SK-N-SH treated with all-trans-retinoic acid at 6 μM for 48 hours (cell line): ENCODE measurements at regions not wholly inside any gene's neighbourhood (a gene's known extent, or its start where the extent isn't known, plus 50 kb on each side); places are given as distances from the start of the nearest gene placed in this dataset.
"Not testable (repeated sequence)": the region's sequence is repeated elsewhere in the genome, so short reads cannot be mapped to it uniquely, and the experiment has no call there.

ENCODE experiments used
- ATAC-seq: fragments of 200-7000 bp; cut with Tn5 transposase; 3 replicates; pipeline ENCODE4 v1.9.1; 2020; ENCODE audit warnings: mild to moderate bottlenecking, moderate library complexity
- ARNTL ChIP-seq: fragments of 450-650 bp; formaldehyde crosslinking; IDR thresholded peaks from 2 replicates; pipeline ENCODE4 v1.5.0; 2020; ENCODE audit warnings: low read depth, mild to moderate bottlenecking, moderate library complexity, borderline replicate concordance
- BACH2 ChIP-seq: fragments of 250-450 bp; sonication (Bioruptor Pico); IDR thresholded peaks from 2 replicates; pipeline ENCODE4 v1.9.0; 2021; ENCODE audit warnings: mild to moderate bottlenecking, borderline replicate concordance
- CREB5 ChIP-seq: fragments of 250-450 bp; sonication (Bioruptor Pico); IDR thresholded peaks from 2 replicates; pipeline ENCODE4 v1.5.1; 2020; ENCODE audit warnings: low read depth, mild to moderate bottlenecking, moderate library complexity
- CSRNP3 ChIP-seq: fragments of 250-450 bp; sonication (Bioruptor Pico); IDR thresholded peaks from 2 replicates; pipeline ENCODE4 v1.5.1; 2021; ENCODE audit warnings: mild to moderate bottlenecking, moderate library complexity
- ESRRG ChIP-seq: fragments of 250-450 bp; sonication (Bioruptor Pico); IDR thresholded peaks from 2 replicates; pipeline ENCODE4 v1.6.1; 2021; ENCODE audit warnings: mild to moderate bottlenecking
- ISL1 ChIP-seq: fragments of 250-450 bp; sonication (Bioruptor Pico); IDR thresholded peaks from 2 replicates; pipeline ENCODE4 v2.1.2; 2022; ENCODE audit warnings: mild to moderate bottlenecking, moderate library complexity
- OSR1 ChIP-seq: fragments of 250-450 bp; sonication (Bioruptor Pico); IDR thresholded peaks from 2 replicates; pipeline ENCODE4 v1.8.0; 2022; ENCODE audit warnings: moderate library complexity, mild to moderate bottlenecking, inconsistent platforms
- PATZ1 ChIP-seq: fragments of 250-450 bp; sonication (Bioruptor Pico); IDR thresholded peaks from 2 replicates; pipeline ENCODE4 v1.8.0; 2020; ENCODE audit warnings: mild to moderate bottlenecking, moderate library complexity, borderline replicate concordance
- POU6F1 ChIP-seq: fragments of 250-450 bp; sonication (Bioruptor Pico); IDR thresholded peaks from 2 replicates; pipeline ENCODE4 v1.8.0; 2021; ENCODE audit warnings: low read depth, mild to moderate bottlenecking, moderate library complexity, borderline replicate concordance
- PPARA ChIP-seq: fragments of 250-450 bp; sonication (Bioruptor Pico); IDR thresholded peaks from 2 replicates; pipeline ENCODE4 v1.5.0; 2020; ENCODE audit warnings: mild to moderate bottlenecking, borderline replicate concordance
- RARB ChIP-seq: fragments of 250-450 bp; sonication (Bioruptor Pico); IDR thresholded peaks from 2 replicates; pipeline ENCODE4 v1.8.0; 2021; ENCODE audit warnings: mild to moderate bottlenecking, moderate library complexity
- SNAI2 ChIP-seq: fragments of 250-450 bp; sonication (Bioruptor Pico); IDR thresholded peaks from 2 replicates; pipeline ENCODE4 v1.5.0; 2020; ENCODE audit warnings: mild to moderate bottlenecking, moderate library complexity
- TOX ChIP-seq: fragments of 250-450 bp; sonication (Bioruptor Pico); IDR thresholded peaks from 2 replicates; pipeline ENCODE4 v1.8.0; 2021; ENCODE audit warnings: mild to moderate bottlenecking, moderate library complexity, borderline replicate concordance
- TSHZ2 ChIP-seq: fragments of 250-450 bp; sonication (Bioruptor Pico); IDR thresholded peaks from 2 replicates; pipeline ENCODE4 v1.5.0; 2020; ENCODE audit warnings: mild to moderate bottlenecking, moderate library complexity
- ZC3H10 ChIP-seq: fragments of 250-450 bp; sonication (Bioruptor Pico); IDR thresholded peaks from 2 replicates; pipeline ENCODE4 v1.5.1; 2021; ENCODE audit warnings: mild to moderate bottlenecking, moderate library complexity
- ZFP3 ChIP-seq: fragments of 250-450 bp; sonication (Bioruptor Pico); IDR thresholded peaks from 2 replicates; pipeline ENCODE4 v1.5.0; 2020; ENCODE audit warnings: mild to moderate bottlenecking, moderate library complexity
- ZFP30 ChIP-seq: fragments of 450-650 bp; formaldehyde crosslinking; IDR thresholded peaks from 2 replicates; pipeline ENCODE4 v1.5.0; 2022; ENCODE audit warnings: mild to moderate bottlenecking, moderate library complexity
- ZNF565 ChIP-seq: fragments of 450-650 bp; formaldehyde crosslinking; conservative IDR thresholded peaks from 2 replicates; pipeline ENCODE4 v1.5.0; 2020; ENCODE audit warnings: low read depth, mild to moderate bottlenecking, moderate library complexity
- ZNF70 ChIP-seq: fragments of 450-650 bp; formaldehyde crosslinking; IDR thresholded peaks from 2 replicates; pipeline ENCODE4 v1.5.0; 2020; ENCODE audit warnings: mild to moderate bottlenecking, moderate library complexity

- no peak for TF ChIP-seq ISL1 (CRISPR knock-in tag)
- no peak for TF ChIP-seq RARB (CRISPR knock-in tag)
- no peak for TF ChIP-seq ZFP3 (CRISPR knock-in tag)
- TF ChIP-seq ESRRG (CRISPR knock-in tag), result no peak
- no peak for TF ChIP-seq OSR1 (CRISPR knock-in tag)
- no peak for TF ChIP-seq ZC3H10 (CRISPR knock-in tag)
- TF ChIP-seq ZNF70 (CRISPR knock-in tag), result no peak
Observed at GRCh38 chr13:81565849-81566248, 1224.9 kb upstream of the SPRY2 start (continued).

GRCh38 chr13:81563091-81563490 is 1222.2 kb upstream of the SPRY2 start:
- TF ChIP-seq PPARA (CRISPR knock-in tag) (no peak), ZNF70 (CRISPR knock-in tag) (no peak), OSR1 (CRISPR knock-in tag) (no peak), ESRRG (CRISPR knock-in tag) (no peak), CSRNP3 (CRISPR knock-in tag) (no peak), ARNTL (no peak), TSHZ2 (CRISPR knock-in tag) (no peak), PATZ1 (CRISPR knock-in tag) (no peak), ZNF565 (CRISPR knock-in tag) (no peak), ZFP30 (CRISPR knock-in tag) (no peak), POU6F1 (no peak), TOX (CRISPR knock-in tag) (no peak), ISL1 (CRISPR knock-in tag) (no peak), BACH2 (CRISPR knock-in tag) (no peak), SNAI2 (no peak), ZFP3 (CRISPR knock-in tag) (no peak), CREB5 (no peak)
- no peak for ATAC-seq

GRCh38 chr13:81562598-81562997 is 1221.7 kb upstream of the SPRY2 start:
- TF ChIP-seq SNAI2, result no peak

GRCh38 chr13:81551036-81551435 is 1210.1 kb upstream of the SPRY2 start:
- ATAC-seq, result no peak
- TF ChIP-seq OSR1 (CRISPR knock-in tag) (no peak), ESRRG (CRISPR knock-in tag) (no peak), PPARA (CRISPR knock-in tag) (no peak), ZNF565 (CRISPR knock-in tag) (no peak), ZFP3 (CRISPR knock-in tag) (no peak), TSHZ2 (CRISPR knock-in tag) (no peak)

More at GRCh38 chr13:81562598-81562997, 1221.7 kb upstream of the SPRY2 start:
- ATAC-seq, result no peak

- not testable (repeated sequence) for ATAC-seq
Observed at GRCh38 chr13:81546294-81546693, 1205.4 kb upstream of the SPRY2 start.
